Stimulated activated naive CD8-positive, alpha-beta T cell treated with anti-CD3 and anti-CD28 coated beads, Interleukin-15, amount 100 ng/mL, for 72 hours (primary cell): ENCODE measurements at regions not wholly inside any gene's neighbourhood (a gene's known extent, or its start where the extent isn't known, plus 50 kb on each side); places are given as distances from the start of the nearest gene placed in this dataset.
A peak's percentile ranks its signal among the peaks of the same experiment; 100 is the strongest.

Experiments used
- ATAC-seq: fragments of 150-1000 bp; cut with Tn5 transposase; 2 replicates; pipeline ENCODE4 v1.10.0; 2021; ENCODE audit warnings: mild to moderate bottlenecking, moderate library complexity
- DNase-seq, 2 donors: peaks; one replicate each; pipeline ENCODE4 v3.0.0; 2021 to 2022
- H3K27ac Mint-ChIP-seq, 2 donors: one replicate each; pipeline ENCODE4 v1.8.0; 2022; ENCODE audit warnings: mild to moderate bottlenecking in 2 of 2, mixed read lengths in 2 of 2, moderate library complexity in 2 of 2
- H3K27me3 Mint-ChIP-seq: one replicate; pipeline ENCODE4 v1.8.0; 2022; ENCODE audit warnings: mixed read lengths
- H3K4me1 Mint-ChIP-seq: one replicate; pipeline ENCODE4 v1.8.0; 2022; ENCODE audit warnings: mild to moderate bottlenecking, mixed read lengths
- H3K4me3 Mint-ChIP-seq, 2 donors: one replicate each; pipeline ENCODE4 v1.8.0; 2022; ENCODE audit warnings: mild to moderate bottlenecking in 2 of 2, mixed read lengths in 2 of 2, moderate library complexity in 1 of 2
- H3K9me3 Mint-ChIP-seq, 2 donors: one replicate each; pipeline ENCODE4 v1.8.0; 2022; ENCODE audit warnings: mixed read lengths in 2 of 2

DNA sequence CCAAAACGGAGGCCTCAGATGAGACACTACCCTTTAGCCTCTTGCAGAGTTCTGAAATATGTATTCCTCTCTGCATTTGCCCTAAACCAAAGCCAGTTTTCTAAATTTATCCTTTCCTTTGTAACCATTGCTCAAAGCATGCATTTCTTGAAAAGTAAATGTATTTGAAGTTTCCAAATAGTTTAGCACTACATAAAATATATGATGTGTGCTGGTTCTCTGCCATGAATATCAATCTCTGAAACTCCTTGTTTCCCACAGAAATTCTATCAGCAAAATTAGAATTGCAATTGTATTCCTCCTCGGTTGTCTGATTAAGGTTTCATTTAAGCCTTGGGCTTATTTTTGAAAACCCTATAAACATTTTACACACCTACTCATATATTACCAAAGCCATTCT lies 137.1 kb upstream of the SYT6 start:
- ATAC-seq (no peak), DNase-seq (no peak)
- Mint-ChIP-seq H3K27ac (no peak overlapping the region), H3K9me3 (no peaks in the 10 kb centered on the region), H3K4me3 (no peak overlapping the region), H3K4me1 (no peaks in the 10 kb centered on the region), H3K27me3 (no peaks in the 10 kb centered on the region)

DNA sequence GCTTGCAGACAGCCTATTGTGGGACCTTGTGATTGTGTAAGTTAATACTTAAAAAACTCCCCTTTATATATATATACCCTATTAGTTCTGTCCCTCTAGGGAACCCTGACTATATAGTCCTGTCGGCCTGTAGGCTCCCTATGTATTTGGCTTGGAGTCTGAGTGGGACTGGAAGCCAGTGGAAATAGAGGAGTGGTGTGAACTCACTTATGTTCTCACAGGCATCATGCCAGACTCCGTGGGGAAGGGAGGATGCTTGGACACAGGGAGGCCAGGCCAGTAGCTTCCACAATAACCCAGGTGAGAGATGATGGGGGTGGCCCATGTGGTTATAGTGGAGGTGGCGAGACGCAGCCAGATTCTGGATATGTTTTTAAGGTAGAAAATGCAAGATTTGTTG lies 136.7 kb upstream of the SYT6 start:
- no peak overlapping the region for H3K27ac Mint-ChIP-seq
- ATAC-seq (no peak), DNase-seq (no peak)
- H3K9me3 Mint-ChIP-seq, result no peaks in the 10 kb centered on the region
- no peaks in the 10 kb centered on the region for H3K27me3 Mint-ChIP-seq
- no peak overlapping the region for H3K4me3 Mint-ChIP-seq
- no peaks in the 10 kb centered on the region for H3K4me1 Mint-ChIP-seq

DNA sequence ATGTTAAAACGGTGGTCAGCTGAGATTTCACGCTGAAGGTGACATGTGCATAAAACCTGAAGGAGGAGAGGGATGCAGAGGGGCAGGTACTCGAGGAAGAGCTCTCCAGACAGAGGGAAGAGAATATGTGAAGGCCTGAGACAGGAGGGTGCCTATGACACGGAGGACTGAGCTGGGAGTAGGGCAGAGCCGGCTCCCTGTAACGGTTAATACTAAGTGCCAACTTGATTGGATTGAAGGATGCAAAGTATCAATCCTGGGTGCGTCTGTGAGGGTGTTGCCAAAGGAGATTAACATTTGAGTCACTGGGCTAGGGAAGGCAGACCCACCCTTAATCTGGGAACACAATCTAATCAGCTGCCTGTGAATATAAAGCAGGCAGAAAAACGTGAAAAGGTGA lies 136.2 kb upstream of the SYT6 start:
- no peaks in the 10 kb centered on the region for H3K4me1 Mint-ChIP-seq
- no peak overlapping the region for H3K4me3 Mint-ChIP-seq
- H3K9me3 Mint-ChIP-seq, result no peaks in the 10 kb centered on the region
- H3K27me3 Mint-ChIP-seq, result no peaks in the 10 kb centered on the region
- H3K27ac Mint-ChIP-seq, result no peak overlapping the region
- DNase-seq (no peak), ATAC-seq (no peak)

DNA sequence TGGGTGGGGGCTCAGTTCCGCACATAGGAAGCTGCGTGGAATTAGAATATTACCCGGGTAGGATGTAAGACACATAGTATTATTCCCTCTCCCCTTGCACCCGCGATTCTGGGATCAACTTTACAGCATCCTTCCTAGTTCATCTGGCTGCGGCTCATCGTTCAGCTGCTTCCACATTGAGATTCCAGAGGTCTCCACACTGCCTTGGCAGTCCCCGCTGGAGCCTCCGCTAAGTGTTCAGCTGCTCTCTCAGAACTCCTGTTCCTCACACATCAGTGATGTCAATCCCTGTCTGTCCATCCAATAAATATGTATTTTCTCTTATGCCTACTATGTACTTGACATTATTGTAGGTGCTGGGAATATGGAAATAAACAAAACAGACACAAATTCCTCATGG lies 135.6 kb upstream of the SYT6 start:
- Mint-ChIP-seq H3K27ac (no peak overlapping the region), H3K9me3 (no peaks in the 10 kb centered on the region), H3K27me3 (no peaks in the 10 kb centered on the region), H3K4me1 (no peaks in the 10 kb centered on the region), H3K4me3 (no peak overlapping the region)
- DNase-seq (no peak), ATAC-seq (no peak)

DNA sequence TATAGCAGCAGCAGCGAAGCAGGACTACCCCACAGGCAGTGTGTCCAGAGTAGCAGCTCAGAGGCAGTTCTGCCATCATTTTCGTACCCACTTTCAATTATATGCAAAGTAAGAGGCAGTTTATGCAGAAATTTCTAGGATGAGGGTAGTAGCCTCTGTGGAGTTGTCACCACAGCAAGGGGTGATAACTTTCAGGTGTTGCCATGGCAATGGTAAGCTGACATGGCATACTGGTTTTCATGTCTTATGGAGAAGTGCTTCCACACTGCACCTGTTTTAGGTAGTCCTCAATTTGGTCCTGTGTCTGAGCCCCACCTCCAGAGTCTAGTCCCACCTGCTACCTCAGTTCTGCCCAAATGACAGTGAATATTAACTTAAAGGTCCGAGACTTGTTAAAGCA lies 133.3 kb upstream of the SYT6 start:
- Mint-ChIP-seq H3K27me3 (no peaks in the 10 kb centered on the region), H3K4me1 (peaks cover 7% of the 10 kb centered on the region)

DNA sequence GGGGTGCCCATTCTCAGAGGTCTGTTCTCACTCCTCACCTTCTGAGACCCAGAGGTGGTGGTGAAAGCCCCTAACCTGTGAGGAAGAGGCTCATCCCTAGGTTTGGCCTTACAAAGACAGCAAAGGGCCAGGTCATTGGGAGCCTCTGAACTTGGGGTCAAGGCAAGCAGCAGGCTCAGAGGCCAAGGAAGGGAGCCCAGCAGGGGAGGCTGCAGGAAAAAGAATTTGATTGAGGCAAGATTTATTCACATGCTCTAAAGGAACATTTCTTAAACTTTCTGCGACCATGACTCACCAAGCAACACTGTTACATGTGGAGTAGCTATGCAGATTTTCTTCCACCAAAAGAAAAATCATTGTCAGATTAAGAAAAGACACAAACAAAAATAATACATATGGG lies 132.5 kb upstream of the SYT6 start:
- H3K27ac Mint-ChIP-seq, result peak overlapping the region in 1 of 2 donors; percentile 42
- no peak overlapping the region for H3K4me3 Mint-ChIP-seq
- peaks cover 7 to 9% of the 10 kb centered on the region in 2 donors for H3K9me3 Mint-ChIP-seq
- ATAC-seq, result no peak
- H3K27me3 Mint-ChIP-seq, result no peaks in the 10 kb centered on the region
- no peak for DNase-seq
- H3K4me1 Mint-ChIP-seq, result peaks cover 15% of the 10 kb centered on the region

More for the DNA sequence above, 133.3 kb upstream of the SYT6 start:
- no peak for DNase-seq
- peaks cover 0 to 1% of the 10 kb centered on the region in 2 donors for H3K9me3 Mint-ChIP-seq
- no peak for ATAC-seq
- H3K27ac Mint-ChIP-seq, result no peak overlapping the region
- no peak overlapping the region for H3K4me3 Mint-ChIP-seq

DNA sequence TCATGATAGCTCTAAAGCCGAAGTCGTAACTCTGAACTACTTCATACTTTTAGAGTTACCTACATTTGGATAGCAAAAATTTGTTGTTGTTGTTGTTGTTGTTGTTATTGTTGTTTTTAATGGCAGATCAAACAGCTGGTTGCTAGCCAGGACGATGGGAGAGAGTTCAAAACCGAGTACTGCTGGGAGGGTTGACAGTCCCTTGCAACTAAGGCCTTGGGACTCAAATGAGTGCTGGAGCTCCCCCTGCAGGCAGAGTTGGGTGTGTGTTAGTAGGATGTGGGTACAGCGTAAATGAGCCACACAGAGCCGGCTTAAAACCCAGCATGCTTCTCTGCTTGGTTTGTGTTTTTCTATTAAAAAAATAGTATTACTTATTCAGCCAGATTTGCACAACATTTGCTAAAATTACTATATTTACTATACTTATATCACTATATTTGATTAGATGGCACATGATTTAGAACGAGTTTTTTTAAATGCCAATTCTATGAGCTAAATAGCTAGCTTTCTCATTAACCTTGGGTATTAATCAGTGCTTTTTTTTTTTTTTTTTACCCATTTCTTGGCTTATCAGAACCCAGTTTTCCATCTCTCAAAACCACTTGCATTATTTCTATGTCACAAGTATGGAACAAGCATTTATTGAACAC lies 129.2 kb upstream of the SYT6 start:
- Mint-ChIP-seq H3K27me3 (no peaks in the 10 kb centered on the region), H3K9me3 (peaks cover 7 to 11% of the 10 kb centered on the region in 2 donors), H3K27ac (no peak overlapping the region), H3K4me3 (no peak overlapping the region), H3K4me1 (peaks cover 15% of the 10 kb centered on the region)
- ATAC-seq (peak; percentile 99), DNase-seq (peak; percentile 69 to 82)

DNA sequence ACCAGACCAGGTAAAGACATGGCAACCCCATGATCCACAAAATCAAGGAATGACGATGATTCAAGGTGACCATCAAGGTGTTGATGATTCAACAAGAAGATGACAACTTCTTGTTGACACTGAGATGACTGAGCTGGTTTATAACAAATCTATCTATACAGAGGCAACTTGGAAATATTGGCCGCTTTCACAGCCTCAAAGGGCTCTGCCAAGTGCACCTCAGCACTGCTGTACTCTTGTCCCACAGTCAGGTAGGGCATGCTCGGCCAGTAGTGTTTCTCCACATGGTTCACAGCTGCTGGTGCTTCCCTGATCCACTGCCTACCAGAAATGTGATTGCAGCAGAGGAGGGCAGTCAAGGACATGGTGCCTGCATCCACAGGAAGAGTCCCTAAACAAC lies 125.2 kb upstream of the SYT6 start:
- peaks cover 7 to 11% of the 10 kb centered on the region in 2 donors for H3K9me3 Mint-ChIP-seq
- H3K4me1 Mint-ChIP-seq, result peaks cover 15% of the 10 kb centered on the region
- no peaks in the 10 kb centered on the region for H3K27me3 Mint-ChIP-seq
- DNase-seq (no peak), ATAC-seq (no peak)
- no peak overlapping the region for H3K27ac Mint-ChIP-seq
- H3K4me3 Mint-ChIP-seq, result no peak overlapping the region

DNA sequence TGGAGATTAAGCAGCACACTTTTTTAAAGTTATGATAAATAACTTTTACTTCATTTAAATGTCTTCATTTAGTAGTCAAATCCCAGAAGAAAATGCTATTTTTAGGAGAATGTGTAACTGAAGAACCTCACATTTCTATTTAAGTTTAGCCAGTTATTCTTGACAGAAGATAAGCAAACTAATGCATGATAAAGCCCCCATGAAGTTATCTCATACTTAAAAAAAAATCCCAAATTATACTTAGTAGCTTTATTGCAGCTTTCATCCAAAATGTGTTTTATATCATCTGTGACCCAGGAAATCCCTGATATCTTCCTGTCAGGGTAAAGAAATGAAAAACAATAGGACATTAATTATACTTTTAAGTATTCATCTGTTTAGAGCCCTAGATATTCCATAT lies 124.8 kb upstream of the SYT6 start:
- Mint-ChIP-seq H3K4me1 (peaks cover 15% of the 10 kb centered on the region), H3K4me3 (no peak overlapping the region), H3K27me3 (no peaks in the 10 kb centered on the region), H3K9me3 (peaks cover 7 to 11% of the 10 kb centered on the region in 2 donors), H3K27ac (no peak overlapping the region)
- DNase-seq, result no peak
- ATAC-seq, result no peak

DNA sequence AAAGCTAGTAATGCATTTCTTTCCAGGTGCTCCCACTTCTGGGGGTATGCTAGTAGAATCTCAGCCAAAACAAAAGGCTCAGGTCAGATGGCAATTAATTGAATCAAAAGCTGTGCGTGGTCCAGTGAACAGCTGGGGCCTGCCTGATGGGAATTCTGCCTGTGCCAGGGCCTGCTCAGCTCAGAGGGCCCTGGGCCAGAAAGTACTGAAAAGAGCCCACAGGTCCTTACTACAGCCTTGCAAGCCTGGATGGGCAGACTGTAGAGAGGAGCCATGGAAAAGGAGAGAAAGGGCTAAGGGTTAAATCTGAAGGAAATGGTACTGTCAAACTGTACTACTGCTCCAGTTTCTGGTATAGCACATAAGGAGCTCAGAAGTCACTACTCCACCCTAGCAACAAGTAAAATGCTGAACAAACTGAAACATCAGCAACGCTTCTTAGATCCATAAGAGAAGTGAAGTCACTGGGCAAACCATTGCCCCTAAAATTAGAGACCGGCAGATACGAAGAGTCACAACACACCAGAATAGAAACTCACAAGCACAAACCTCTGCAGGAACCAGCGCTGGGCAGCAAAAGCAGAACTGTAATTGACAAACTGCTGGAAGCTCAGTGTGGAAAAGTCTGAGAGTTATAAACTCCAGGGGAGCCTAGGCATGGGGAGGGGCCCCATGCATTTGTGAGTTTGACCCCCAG lies 121.1 kb upstream of the SYT6 start:
- DNase-seq, result no peak
- Mint-ChIP-seq H3K4me3 (no peak overlapping the region), H3K4me1 (no peaks in the 10 kb centered on the region), H3K27ac (peak overlapping the region in 1 of 2 donors; percentile 13), H3K27me3 (no peaks in the 10 kb centered on the region), H3K9me3 (no peaks in the 10 kb centered on the region)
- no peak for ATAC-seq

DNA sequence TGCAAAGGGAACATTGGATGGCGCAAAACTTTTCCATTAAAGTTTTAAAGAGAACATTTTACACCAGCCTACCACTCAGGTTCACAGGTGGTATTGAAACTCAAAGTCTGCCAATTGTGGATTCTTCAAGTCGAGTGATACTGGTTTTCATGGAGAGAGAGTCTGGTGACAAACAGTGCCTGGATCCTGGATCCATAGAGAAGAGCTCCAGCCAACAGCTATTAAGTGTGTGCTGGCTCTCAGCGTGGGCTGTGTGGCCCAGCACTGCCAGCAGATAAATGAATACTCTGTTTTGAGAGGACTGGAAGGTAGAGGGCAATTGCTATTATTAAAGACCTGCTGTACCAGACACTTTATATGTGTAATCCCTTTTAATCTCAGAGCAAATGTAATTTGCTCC lies 118.9 kb upstream of the SYT6 start:
- ATAC-seq, result no peak
- Mint-ChIP-seq H3K4me3 (no peak overlapping the region), H3K4me1 (no peaks in the 10 kb centered on the region), H3K27ac (no peak overlapping the region), H3K27me3 (no peaks in the 10 kb centered on the region), H3K9me3 (no peaks in the 10 kb centered on the region)
- DNase-seq, result no peak

DNA sequence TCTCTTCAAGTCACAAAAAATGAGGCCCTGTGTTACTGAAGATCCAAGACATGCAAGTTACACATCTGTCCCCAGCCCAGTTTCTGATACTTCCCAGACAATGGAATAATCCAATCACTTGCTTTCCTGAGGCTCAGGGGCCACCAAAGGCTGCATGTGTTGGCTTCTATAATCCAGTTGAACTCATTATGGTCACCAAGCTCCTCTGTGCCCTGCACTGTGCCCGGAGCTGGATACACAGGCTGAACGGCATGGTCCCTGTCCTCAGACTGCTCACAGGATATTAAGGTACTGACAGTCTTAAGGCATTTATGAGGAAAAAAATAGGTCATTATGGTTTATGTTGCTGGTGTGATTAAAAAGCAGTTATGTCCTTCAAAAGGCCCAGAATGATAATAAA lies 117.0 kb upstream of the SYT6 start:
- H3K9me3 Mint-ChIP-seq, result no peaks in the 10 kb centered on the region
- DNase-seq (no peak), ATAC-seq (no peak)
- H3K27ac Mint-ChIP-seq, result no peak overlapping the region
- H3K4me1 Mint-ChIP-seq, result no peaks in the 10 kb centered on the region
- H3K27me3 Mint-ChIP-seq, result peaks cover 3% of the 10 kb centered on the region
- no peak overlapping the region for H3K4me3 Mint-ChIP-seq

DNA sequence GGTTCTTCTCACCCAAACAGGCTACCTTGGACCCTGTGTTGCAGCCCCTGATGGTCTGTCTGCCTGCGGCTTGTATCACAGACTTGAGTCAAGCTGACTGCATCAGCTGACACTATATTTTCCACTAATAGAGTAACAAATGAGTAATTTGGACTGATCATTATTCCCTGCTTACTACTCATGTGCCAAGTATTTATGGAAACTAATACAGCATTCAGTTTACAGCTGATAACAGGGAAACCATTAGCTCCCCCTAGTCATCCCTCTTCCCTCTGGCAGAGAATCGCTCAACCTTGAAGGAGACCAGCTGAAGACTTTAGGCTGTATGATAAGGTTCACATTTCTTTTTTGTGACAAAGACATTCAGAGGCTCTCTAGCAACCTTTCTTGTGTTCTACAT lies 116.6 kb upstream of the SYT6 start:
- no peaks in the 10 kb centered on the region for H3K4me1 Mint-ChIP-seq
- peaks cover 7% of the 10 kb centered on the region for H3K27me3 Mint-ChIP-seq

DNA sequence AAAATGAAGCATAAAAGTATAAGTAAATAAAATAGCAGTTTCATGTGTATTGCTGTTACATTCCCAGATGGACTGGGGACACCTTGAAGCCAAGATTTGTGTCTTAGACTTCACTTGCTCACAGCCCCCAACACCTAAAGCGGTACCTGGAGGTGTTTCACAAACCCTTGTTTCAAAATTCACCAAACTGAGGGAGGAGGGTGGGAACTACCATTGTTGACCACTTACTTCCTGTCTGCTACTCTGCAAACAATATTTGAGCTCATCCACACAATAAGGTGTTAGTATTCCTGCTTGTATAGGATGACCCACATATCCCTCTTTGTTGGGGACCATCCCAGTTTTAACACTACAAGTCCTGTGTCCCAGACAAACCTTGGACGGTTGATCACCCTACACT lies 115.9 kb upstream of the SYT6 start:
- no peak for DNase-seq
- Mint-ChIP-seq H3K4me1 (no peaks in the 10 kb centered on the region), H3K27ac (no peak overlapping the region), H3K9me3 (no peaks in the 10 kb centered on the region), H3K27me3 (peaks cover 9% of the 10 kb centered on the region), H3K4me3 (no peak overlapping the region)
- ATAC-seq, result no peak

More for the DNA sequence above, 116.6 kb upstream of the SYT6 start:
- Mint-ChIP-seq H3K27ac (no peak overlapping the region), H3K9me3 (no peaks in the 10 kb centered on the region), H3K4me3 (no peak overlapping the region)
- DNase-seq (no peak), ATAC-seq (no peak)

DNA sequence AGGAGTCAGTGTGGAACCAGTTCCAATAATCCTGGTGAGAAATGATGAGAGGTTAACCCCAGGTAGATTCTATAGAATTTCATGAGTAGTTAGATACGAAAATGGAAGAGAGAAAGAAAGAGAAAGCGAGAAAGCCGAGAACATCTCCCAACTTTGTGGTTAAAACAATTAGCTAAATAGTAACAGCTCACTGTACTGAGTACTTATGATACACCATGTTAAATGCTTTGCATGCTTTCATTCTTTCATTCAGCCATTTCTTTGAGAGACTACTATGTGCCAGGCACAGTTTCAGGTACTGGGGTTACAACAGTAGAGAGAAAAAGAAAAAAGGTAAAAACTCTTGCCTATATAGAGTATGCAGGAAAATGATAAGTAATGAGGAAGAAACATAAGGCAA lies 109.7 kb upstream of the SYT6 start:
- no peak overlapping the region for H3K4me3 Mint-ChIP-seq
- H3K4me1 Mint-ChIP-seq, result no peaks in the 10 kb centered on the region
- no peak for ATAC-seq
- no peak overlapping the region for H3K27ac Mint-ChIP-seq
- H3K9me3 Mint-ChIP-seq, result no peaks in the 10 kb centered on the region
- no peak for DNase-seq
- H3K27me3 Mint-ChIP-seq, result peaks cover 9% of the 10 kb centered on the region

DNA sequence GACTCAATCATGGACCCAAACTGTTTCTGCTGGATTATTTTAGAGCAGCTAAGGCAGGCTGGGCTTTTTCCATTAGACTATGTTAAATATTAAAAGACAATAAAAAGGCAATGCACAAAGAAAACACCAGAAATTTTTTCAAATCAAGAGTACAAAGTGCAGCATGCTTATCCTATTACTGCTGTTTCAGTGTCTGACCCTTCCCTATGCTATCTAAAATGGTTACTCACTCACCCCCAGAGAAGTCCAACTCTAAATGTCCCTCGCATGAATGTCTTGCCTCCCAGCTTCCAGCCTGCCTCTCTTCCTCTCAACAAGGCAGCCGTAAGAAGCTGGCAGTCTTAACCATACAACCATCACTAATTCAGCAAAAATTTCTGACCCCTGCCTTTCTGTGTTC lies 108.7 kb upstream of the SYT6 start:
- Mint-ChIP-seq H3K9me3 (no peaks in the 10 kb centered on the region), H3K4me1 (no peaks in the 10 kb centered on the region), H3K27me3 (peaks cover 9% of the 10 kb centered on the region), H3K4me3 (no peak overlapping the region), H3K27ac (no peak overlapping the region)
- ATAC-seq (no peak), DNase-seq (no peak)
